Endodermal cell (in vitro differentiated cells): ENCODE measurements at regions not wholly inside any gene's neighbourhood (a gene's known extent, or its start where the extent isn't known, plus 50 kb on each side); places are given as distances from the start of the nearest gene placed in this dataset.
A peak's percentile ranks its signal among the peaks of the same experiment; 100 is the strongest.

Source experiments
- DNase-seq: peaks from one replicate; pipeline ENCODE4 v3.0.0-alpha.2; 2017
- H3K27ac ChIP-seq: 2 replicates; pipeline ENCODE4 v1.5.1; 2013; ENCODE audit warnings: mild to moderate bottlenecking, low read depth, low read length, moderate library complexity
- H3K27me3 ChIP-seq: 2 replicates; pipeline ENCODE4 v1.6.1; 2013; ENCODE audit warnings: mild to moderate bottlenecking, low read length, moderate library complexity; ENCODE audit not compliant: insufficient read depth, control insufficient read depth, poor library complexity, severe bottlenecking
- H3K36me3 ChIP-seq: 2 replicates; pipeline ENCODE4 v1.7.0; 2013; ENCODE audit warnings: mild to moderate bottlenecking, low read length, moderate library complexity; ENCODE audit not compliant: control insufficient read depth, insufficient read depth
- H3K4me1 ChIP-seq: one replicate; pipeline ENCODE4 v1.7.0; 2013; ENCODE audit warnings: low read length; ENCODE audit not compliant: control insufficient read depth, insufficient read depth
- H3K4me3 ChIP-seq: 2 replicates; pipeline ENCODE4 v1.5.1; 2013; ENCODE audit warnings: mild to moderate bottlenecking, low read length, moderate library complexity
- H3K9ac ChIP-seq: 2 replicates; pipeline ENCODE4 v1.6.1; 2013; ENCODE audit warnings: mild to moderate bottlenecking, low read length, moderate library complexity; ENCODE audit not compliant: poor library complexity, severe bottlenecking; ENCODE audit errors: extremely low read depth
- H3K9me3 ChIP-seq: 2 replicates; pipeline ENCODE4 v1.6.1; 2013; ENCODE audit warnings: mild to moderate bottlenecking, low read length, moderate library complexity; ENCODE audit not compliant: control insufficient read depth
- H3K27ac Mint-ChIP-seq: 2 replicates; pipeline ENCODE4 v1.8.0; 2020; ENCODE audit warnings: mixed read lengths
- H3K27me3 Mint-ChIP-seq: 2 replicates; pipeline ENCODE4 v1.8.0; 2021; ENCODE audit warnings: mild to moderate bottlenecking, mixed read lengths; ENCODE audit not compliant: insufficient read depth
- H3K36me3 Mint-ChIP-seq: 2 replicates; pipeline ENCODE4 v1.8.0; 2020; ENCODE audit warnings: low read depth, mixed read lengths
- H3K4me1 Mint-ChIP-seq: 2 replicates; pipeline ENCODE4 v1.8.0; 2020; ENCODE audit warnings: mixed read lengths
- H3K4me3 Mint-ChIP-seq: 2 replicates; pipeline ENCODE4 v1.8.0; 2020; ENCODE audit warnings: mild to moderate bottlenecking, moderate library complexity, mixed read lengths
- H3K9me3 Mint-ChIP-seq: 2 replicates; pipeline ENCODE4 v1.8.0; 2020; ENCODE audit warnings: mild to moderate bottlenecking, mixed read lengths
- WGBS, 2 experiments: methylation state at CpG; one replicate each; pipeline versions ENCODE4 v1.1.5 to v1.1.7; 2013; ENCODE audit warnings: missing lambda C conversion rate in 2 of 2, mixed read lengths in 1 of 2; ENCODE audit not compliant: insufficient coverage in 1 of 2, insufficient read length in 1 of 2; 5-methylcytosine and 5-hydroxymethylcytosine counted together
- TF ChIP-seq, protein P1 (sequence below): fragments of 200-600 bp; sonication (generic); conservative IDR thresholded peaks from 2 replicates; pipeline ENCODE4 v1.5.0; 2021; ENCODE audit warnings: antibody characterized with exemption, mild to moderate bottlenecking

DNA sequence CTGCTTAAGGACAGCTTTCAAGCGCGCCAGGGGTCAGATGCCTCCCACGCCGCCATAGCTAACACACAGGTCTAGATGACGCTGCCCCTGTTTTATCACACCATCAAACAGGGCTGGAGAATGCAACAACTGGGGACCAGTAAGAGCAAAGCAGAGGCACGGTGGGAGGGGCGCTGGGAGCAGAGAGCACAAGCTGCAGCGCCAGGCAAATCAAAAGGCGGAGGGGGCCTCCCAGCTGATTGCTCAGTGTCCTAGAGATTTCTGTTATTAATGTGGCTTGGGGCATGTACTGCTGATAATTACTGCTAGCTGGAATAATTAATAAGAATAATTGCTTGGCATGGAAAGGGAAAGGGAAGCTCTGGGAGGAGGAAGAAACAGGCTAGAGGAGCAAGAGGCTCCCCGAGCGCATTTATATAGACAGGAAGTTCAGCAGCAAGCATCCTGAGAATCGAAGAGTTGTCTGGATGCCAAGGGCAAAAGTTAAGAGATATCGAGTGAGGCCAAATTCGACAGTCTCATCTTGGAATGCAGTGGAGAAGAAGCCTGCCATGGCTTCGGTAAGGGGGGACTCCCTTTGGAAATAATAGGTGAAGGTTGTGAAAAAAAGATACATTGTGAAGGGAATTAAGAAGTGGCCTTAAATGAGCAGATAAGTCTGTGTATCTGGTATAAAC is 104.5 kb upstream of the ZNF521 start:
- Histone ChIP-seq H3K9me3 (no peaks in the 10 kb centered on the region), H3K4me3 (no peak overlapping the region), H3K36me3 (no peaks in the 10 kb centered on the region), H3K4me1 (no peaks in the 10 kb centered on the region), H3K9ac (no peak overlapping the region), H3K27ac (peak overlapping the region; percentile 70), H3K27me3 (no peaks in the 10 kb centered on the region)
- no peak overlapping the region for H3K4me3 Mint-ChIP-seq
- no peaks in the 10 kb centered on the region for H3K27me3 Mint-ChIP-seq
- H3K4me1 Mint-ChIP-seq = no peaks in the 10 kb centered on the region
- no peak overlapping the region for H3K27ac Mint-ChIP-seq
- DNase-seq = no peak
- 90 to 93% methylated on average over 15 of the region's 15 CpGs for WGBS, 2 experiments
- TF ChIP-seq, protein P1, sequence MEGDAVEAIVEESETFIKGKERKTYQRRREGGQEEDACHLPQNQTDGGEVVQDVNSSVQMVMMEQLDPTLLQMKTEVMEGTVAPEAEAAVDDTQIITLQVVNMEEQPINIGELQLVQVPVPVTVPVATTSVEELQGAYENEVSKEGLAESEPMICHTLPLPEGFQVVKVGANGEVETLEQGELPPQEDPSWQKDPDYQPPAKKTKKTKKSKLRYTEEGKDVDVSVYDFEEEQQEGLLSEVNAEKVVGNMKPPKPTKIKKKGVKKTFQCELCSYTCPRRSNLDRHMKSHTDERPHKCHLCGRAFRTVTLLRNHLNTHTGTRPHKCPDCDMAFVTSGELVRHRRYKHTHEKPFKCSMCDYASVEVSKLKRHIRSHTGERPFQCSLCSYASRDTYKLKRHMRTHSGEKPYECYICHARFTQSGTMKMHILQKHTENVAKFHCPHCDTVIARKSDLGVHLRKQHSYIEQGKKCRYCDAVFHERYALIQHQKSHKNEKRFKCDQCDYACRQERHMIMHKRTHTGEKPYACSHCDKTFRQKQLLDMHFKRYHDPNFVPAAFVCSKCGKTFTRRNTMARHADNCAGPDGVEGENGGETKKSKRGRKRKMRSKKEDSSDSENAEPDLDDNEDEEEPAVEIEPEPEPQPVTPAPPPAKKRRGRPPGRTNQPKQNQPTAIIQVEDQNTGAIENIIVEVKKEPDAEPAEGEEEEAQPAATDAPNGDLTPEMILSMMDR = no peak
- H3K9me3 Mint-ChIP-seq = no peaks in the 10 kb centered on the region
- no peaks in the 10 kb centered on the region for H3K36me3 Mint-ChIP-seq

DNA sequence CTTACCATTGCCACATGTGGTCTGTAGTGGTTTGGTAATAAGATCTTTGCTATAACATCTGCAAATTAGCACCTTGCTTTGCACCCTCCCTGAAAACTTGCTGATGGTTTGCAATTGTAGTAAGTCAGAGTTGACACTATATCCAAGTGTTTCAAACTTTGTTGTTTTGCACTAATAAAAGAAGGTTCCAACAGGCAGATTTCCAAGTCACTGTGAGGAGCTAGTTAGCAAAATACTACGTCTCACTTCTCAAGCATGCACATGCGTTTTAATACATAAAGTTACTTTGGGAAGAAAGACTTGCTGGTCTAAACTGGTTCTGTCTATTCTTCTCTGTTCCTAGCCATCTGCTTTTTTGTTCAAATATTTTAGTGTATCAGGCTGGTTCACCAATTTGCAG is 103.7 kb upstream of the ZNF521 start:
- H3K27ac ChIP-seq = no peak overlapping the region
- H3K36me3 ChIP-seq = no peaks in the 10 kb centered on the region
- H3K9me3 ChIP-seq = no peaks in the 10 kb centered on the region
- no peak overlapping the region for H3K4me3 ChIP-seq
- Mint-ChIP-seq H3K4me3 (no peak overlapping the region), H3K4me1 (no peaks in the 10 kb centered on the region), H3K36me3 (no peaks in the 10 kb centered on the region), H3K27me3 (no peaks in the 10 kb centered on the region), H3K27ac (no peak overlapping the region), H3K9me3 (peaks cover 2% of the 10 kb centered on the region)
- WGBS, 2 experiments = 85 to 87% methylated on average over 2 of the region's 2 CpGs
- no peaks in the 10 kb centered on the region for H3K4me1 ChIP-seq
- TF ChIP-seq, protein P1 = no peak
- H3K9ac ChIP-seq = no peak overlapping the region
- H3K27me3 ChIP-seq = no peaks in the 10 kb centered on the region
- no peak for DNase-seq

DNA sequence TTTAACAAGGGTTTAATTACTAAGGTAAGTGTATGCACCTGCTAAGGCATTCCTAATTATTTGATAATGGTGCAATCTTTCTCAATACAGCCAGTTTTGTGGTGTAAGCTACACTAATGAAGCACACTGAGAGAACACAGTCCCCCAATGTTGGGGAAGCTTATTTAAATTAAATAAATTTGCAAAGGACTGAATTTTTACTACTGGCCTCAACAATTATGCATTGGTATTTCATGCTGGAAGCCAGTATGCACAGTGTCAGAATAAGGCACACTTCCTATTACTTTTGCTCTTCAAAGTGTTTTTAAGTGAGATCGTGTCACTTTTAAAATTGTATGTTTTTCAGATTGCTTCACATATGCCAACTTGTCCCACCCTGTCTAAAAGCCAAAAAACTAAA is 103.2 kb upstream of the ZNF521 start:
- 100% methylated on average over 1 of the region's 1 CpG for WGBS, 2 experiments
- Histone ChIP-seq H3K36me3 (no peaks in the 10 kb centered on the region), H3K27me3 (no peaks in the 10 kb centered on the region), H3K4me3 (no peak overlapping the region), H3K4me1 (no peaks in the 10 kb centered on the region), H3K9me3 (no peaks in the 10 kb centered on the region), H3K9ac (no peak overlapping the region), H3K27ac (no peak overlapping the region)
- Mint-ChIP-seq H3K27me3 (no peaks in the 10 kb centered on the region), H3K27ac (no peak overlapping the region), H3K4me3 (no peak overlapping the region), H3K36me3 (no peaks in the 10 kb centered on the region), H3K9me3 (peaks cover 6% of the 10 kb centered on the region), H3K4me1 (no peaks in the 10 kb centered on the region)
- DNase-seq = no peak
- TF ChIP-seq, protein P1 = no peak
